ENCODE measurements at regions not wholly inside any gene's neighbourhood (a gene's known extent, or its start where the extent isn't known, plus 50 kb on each side); places are given as distances from the start of the nearest gene placed in this dataset.

GRCh38 chr20:23299673-23300050, 50.9 kb upstream of the NXT1 start:
- WGBS (ENCODE audit: missing lambda C conversion rate): 76% methylated on average over 7 of the region's 7 CpGs

GRCh38 chr20:23298926-23299672, 51.5 kb upstream of the NXT1 start:
- 53% methylated on average over 6 of the region's 6 CpGs for WGBS (ENCODE audit: missing lambda C conversion rate)
- Histone ChIP-seq H3K4me1 (no peaks in the 10 kb centered on the region), H3K9me3 (no peaks in the 10 kb centered on the region), H3K4me3 (no peak overlapping the region), H3K27ac (no peak overlapping the region), H3K4me2 (no peak overlapping the region)
- ChIA-PET CTCF (interaction anchor here (0.6 to 1.5 kb wide), 3 partner anchors 57 to 549 kb away, joined by 3 to 4 read pairs (median 4); no protein-coding TSS in a partner anchor), POLR2A (interaction anchor here (0.6 kb wide), 1 partner anchor 156 kb away, joined by 3 read pairs; no protein-coding TSS in a partner anchor)
- TF ChIP-seq RCOR1 (IDR thresholded peaks at IDR 0.05; ENCODE audit: low read depth, low read length): no peak
- no peak for TF ChIP-seq SREBF2 (IDR thresholded peaks at IDR 0.05)
- no peak for TF ChIP-seq FOSB (CRISPR knock-in tag; IDR thresholded peaks at IDR 0.05)
- TF ChIP-seq TFCP2L1 (CRISPR knock-in tag; IDR thresholded peaks at IDR 0.05): no peak
- TF ChIP-seq JUN (IDR thresholded peaks at IDR 0.05): no peak
- no peak for TF ChIP-seq KDM5A (IDR thresholded peaks at IDR 0.05)
- TF ChIP-seq PBX3 (IDR thresholded peaks at IDR 0.05): no peak
- no peak for TF ChIP-seq NPAS2 (CRISPR knock-in tag; IDR thresholded peaks at IDR 0.05; ENCODE audit: borderline replicate concordance)
- TF ChIP-seq POLR2AphosphoS2 (conservative IDR thresholded peaks at IDR 0.05; ENCODE audit: low read length): no peak
- TF ChIP-seq EHMT2 (IDR thresholded peaks at IDR 0.05; ENCODE audit: low read depth): no peak
- no peak for TF ChIP-seq EP300 (IDR thresholded peaks at IDR 0.05)
- no peak for TF ChIP-seq MYC (IDR thresholded peaks at IDR 0.05; ENCODE audit: borderline replicate concordance, low read length)
- TF ChIP-seq NFE2L2 (conservative IDR thresholded peaks at IDR 0.05; ENCODE audit: low read length): no peak
- TF ChIP-seq ATOH8 (CRISPR knock-in tag; IDR thresholded peaks at IDR 0.05; ENCODE audit: low read depth): no peak
- TF ChIP-seq ELK1 (IDR thresholded peaks at IDR 0.05; ENCODE audit: low read depth, low read length): no peak
- TF ChIP-seq ZSCAN20 (CRISPR knock-in tag; IDR thresholded peaks at IDR 0.05): no peak
- TF ChIP-seq EHF (CRISPR knock-in tag; IDR thresholded peaks at IDR 0.05): no peak
- no peak for DNase-seq (ENCODE audit: low read depth in 1 of 2, low spot score in 1 of 2)
- ATAC-seq: no peak
- FAIRE-seq: no peak

More at GRCh38 chr20:23299673-23300050, 50.9 kb upstream of the NXT1 start:
- TF ChIP-seq HOXA7 (CRISPR knock-in tag; IDR thresholded peaks at IDR 0.05) (no peak), HMGXB4 (CRISPR knock-in tag; IDR thresholded peaks at IDR 0.05; ENCODE audit: borderline replicate concordance) (no peak), BHLHE40 (IDR thresholded peaks at IDR 0.05; ENCODE audit: low read depth, low read length) (no peak), KDM1A (IDR thresholded peaks at IDR 0.05; ENCODE audit: low read depth) (no peak)
- ChIA-PET POLR2A (interaction anchor here (0.6 kb wide), 1 partner anchor 157 kb away, joined by 3 read pairs; no protein-coding TSS in a partner anchor), CTCF (interaction anchor here (0.6 to 2.9 kb wide), 5 partner anchors 21 to 549 kb away, joined by 3 to 9 read pairs (median 4); no protein-coding TSS in a partner anchor)
- no peak for ATAC-seq
- FAIRE-seq: no peak
- Histone ChIP-seq H3K4me1 (no peaks in the 10 kb centered on the region), H3K9me3 (no peaks in the 10 kb centered on the region), H3K4me2 (no peak overlapping the region), H3K27ac (no peak overlapping the region), H3K4me3 (no peak overlapping the region)
- DNase-seq (ENCODE audit: low read depth in 1 of 2, low spot score in 1 of 2): no peak
